Osteoblast (primary cell): ENCODE measurements at regions not wholly inside any gene's neighbourhood (a gene's known extent, or its start where the extent isn't known, plus 50 kb on each side); places are given as distances from the start of the nearest gene placed in this dataset.

Experiments
- DNase-seq: peaks from one replicate; pipeline ENCODE4 v3.0.0; 2011; ENCODE audit warnings: low spot score, mixed read lengths; ENCODE audit not compliant: insufficient read length; ENCODE audit errors: missing footprints
- H2AFZ ChIP-seq: 2 replicates; pipeline ENCODE4 v1.6.0; 2011; ENCODE audit warnings: mild to moderate bottlenecking, low read length
- H3K27ac ChIP-seq: 2 replicates; pipeline ENCODE4 v1.5.1; 2011; ENCODE audit warnings: mild to moderate bottlenecking, low read depth, low read length, moderate library complexity
- H3K27me3 ChIP-seq: 2 replicates; pipeline ENCODE4 v1.6.0; 2012; ENCODE audit warnings: mild to moderate bottlenecking, control low read depth, inconsistent platforms, low read length, moderate library complexity; ENCODE audit not compliant: insufficient read depth
- H3K36me3 ChIP-seq: 2 replicates; pipeline ENCODE4 v1.5.1; 2011; ENCODE audit warnings: mild to moderate bottlenecking, low read length, control low read depth, moderate library complexity; ENCODE audit not compliant: insufficient read depth
- H3K4me1 ChIP-seq: 2 replicates; pipeline ENCODE4 v1.5.1; 2011; ENCODE audit warnings: mild to moderate bottlenecking, low read length, control low read depth, moderate library complexity; ENCODE audit not compliant: insufficient read depth
- H3K4me2 ChIP-seq: 2 replicates; pipeline ENCODE4 v1.6.0; 2011; ENCODE audit warnings: mild to moderate bottlenecking, low read length; ENCODE audit not compliant: insufficient read depth
- H3K4me3 ChIP-seq: fragments of 200-600 bp; sonication (generic); 3 replicates; pipeline ENCODE4 v1.5.1; 2012; ENCODE audit warnings: mild to moderate bottlenecking, low read length, inconsistent platforms; ENCODE audit not compliant: insufficient read depth
- H3K79me2 ChIP-seq: 2 replicates; pipeline ENCODE4 v1.6.0; 2012; ENCODE audit warnings: mild to moderate bottlenecking, low read length, control low read depth, inconsistent platforms; ENCODE audit not compliant: insufficient read depth
- H3K9me3 ChIP-seq: 2 replicates; pipeline ENCODE4 v1.5.1; 2011; ENCODE audit warnings: low read depth, low read length, control low read depth
- H4K20me1 ChIP-seq: 2 replicates; pipeline ENCODE4 v1.6.0; 2012; ENCODE audit warnings: mild to moderate bottlenecking, low read length, control low read depth; ENCODE audit not compliant: insufficient read depth
- TF ChIP-seq, protein P1 (sequence below): IDR thresholded peaks from 2 replicates; pipeline ENCODE4 v1.5.1; 2011; ENCODE audit warnings: mild to moderate bottlenecking, low read depth, low read length, moderate library complexity; ENCODE audit errors: extremely low read depth

DNA sequence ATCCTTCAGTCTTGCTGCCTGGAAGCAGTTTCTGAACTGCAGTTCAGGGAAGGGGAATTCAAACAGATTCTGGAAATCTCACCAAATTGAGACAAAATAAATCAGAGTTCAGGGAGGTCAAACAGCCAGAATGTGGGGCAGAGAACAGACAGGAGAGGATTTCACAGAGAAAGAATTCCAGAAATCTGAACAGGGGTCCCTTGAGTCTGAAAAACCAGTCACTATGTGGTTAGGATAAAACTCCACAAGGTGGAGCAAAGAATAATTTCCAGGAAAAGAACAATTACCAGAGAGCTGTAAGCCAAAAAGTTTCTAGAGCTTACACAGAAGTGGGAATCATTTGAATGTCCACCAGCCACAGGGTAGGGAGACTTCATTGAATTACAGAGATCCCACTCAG lies 84.7 kb downstream of the URB2 start:
- Histone ChIP-seq H2AFZ (peak overlapping the region; percentile 29), H4K20me1 (no peaks in the 10 kb centered on the region), H3K4me2 (no peak overlapping the region), H3K79me2 (no peaks in the 10 kb centered on the region), H3K36me3 (no peaks in the 10 kb centered on the region), H3K27ac (no peak overlapping the region), H3K4me3 (no peak overlapping the region), H3K9me3 (no peaks in the 10 kb centered on the region), H3K4me1 (peaks cover 3% of the 10 kb centered on the region), H3K27me3 (no peaks in the 10 kb centered on the region)
- TF ChIP-seq, protein P1, sequence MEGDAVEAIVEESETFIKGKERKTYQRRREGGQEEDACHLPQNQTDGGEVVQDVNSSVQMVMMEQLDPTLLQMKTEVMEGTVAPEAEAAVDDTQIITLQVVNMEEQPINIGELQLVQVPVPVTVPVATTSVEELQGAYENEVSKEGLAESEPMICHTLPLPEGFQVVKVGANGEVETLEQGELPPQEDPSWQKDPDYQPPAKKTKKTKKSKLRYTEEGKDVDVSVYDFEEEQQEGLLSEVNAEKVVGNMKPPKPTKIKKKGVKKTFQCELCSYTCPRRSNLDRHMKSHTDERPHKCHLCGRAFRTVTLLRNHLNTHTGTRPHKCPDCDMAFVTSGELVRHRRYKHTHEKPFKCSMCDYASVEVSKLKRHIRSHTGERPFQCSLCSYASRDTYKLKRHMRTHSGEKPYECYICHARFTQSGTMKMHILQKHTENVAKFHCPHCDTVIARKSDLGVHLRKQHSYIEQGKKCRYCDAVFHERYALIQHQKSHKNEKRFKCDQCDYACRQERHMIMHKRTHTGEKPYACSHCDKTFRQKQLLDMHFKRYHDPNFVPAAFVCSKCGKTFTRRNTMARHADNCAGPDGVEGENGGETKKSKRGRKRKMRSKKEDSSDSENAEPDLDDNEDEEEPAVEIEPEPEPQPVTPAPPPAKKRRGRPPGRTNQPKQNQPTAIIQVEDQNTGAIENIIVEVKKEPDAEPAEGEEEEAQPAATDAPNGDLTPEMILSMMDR, result peak; percentile 12
- DNase-seq, result peak; percentile 42

DNA sequence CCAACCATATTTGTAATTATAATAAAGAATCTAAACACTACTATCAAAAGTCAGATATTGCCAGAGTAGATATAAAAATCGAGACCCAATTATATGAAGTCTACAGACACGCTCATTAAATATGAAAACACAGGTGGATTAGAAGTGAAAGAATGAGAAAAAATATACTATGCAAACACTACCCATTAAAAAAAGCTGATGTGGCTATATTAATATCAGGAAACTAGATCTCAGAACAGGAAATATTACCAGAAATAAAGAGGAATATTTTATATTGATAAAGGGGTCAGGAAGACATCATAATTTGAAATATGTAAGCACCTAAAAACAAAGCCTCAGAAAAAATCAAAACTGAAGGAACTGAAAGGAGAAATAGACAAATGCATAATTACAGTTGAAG lies 88.3 kb downstream of the URB2 start:
- Histone ChIP-seq H3K36me3 (no peaks in the 10 kb centered on the region), H3K27me3 (no peaks in the 10 kb centered on the region), H3K4me3 (no peak overlapping the region), H3K4me2 (no peak overlapping the region), H4K20me1 (no peaks in the 10 kb centered on the region), H3K9me3 (no peaks in the 10 kb centered on the region), H3K27ac (no peak overlapping the region), H2AFZ (no peak overlapping the region), H3K4me1 (peaks cover 3% of the 10 kb centered on the region), H3K79me2 (no peaks in the 10 kb centered on the region)
- DNase-seq, result no peak
- TF ChIP-seq, protein P1, result no peak

DNA sequence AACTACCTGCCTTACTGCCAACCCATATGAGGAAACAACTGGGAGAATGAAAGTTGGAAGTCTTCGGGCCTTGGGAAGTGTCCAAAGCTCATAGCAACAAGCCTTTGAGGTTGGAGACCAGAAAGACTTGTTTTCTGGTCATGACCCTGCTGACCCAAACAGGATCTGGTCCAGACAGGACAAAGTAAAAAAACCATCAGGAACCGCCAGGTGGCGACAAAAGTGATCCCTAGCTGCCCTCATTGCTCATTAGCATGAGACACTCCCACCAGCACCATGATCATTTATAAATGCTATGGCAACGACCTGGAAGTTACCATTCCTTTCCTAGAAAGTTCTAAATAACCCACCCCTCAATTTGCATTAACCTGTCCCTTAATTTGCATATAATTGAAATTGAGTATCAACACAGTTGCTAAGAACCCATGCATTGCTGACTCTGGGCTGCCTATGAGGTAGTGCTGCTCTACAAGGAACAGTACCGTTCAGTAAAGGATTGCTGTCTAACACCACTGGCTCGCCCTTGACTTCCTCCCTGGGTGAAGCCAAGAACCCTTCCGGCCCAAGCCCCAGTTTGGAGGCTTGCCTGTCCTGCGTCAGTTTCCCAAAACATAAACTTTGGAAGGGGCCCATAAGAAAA lies 89.0 kb downstream of the URB2 start:
- H2AFZ ChIP-seq, result no peak overlapping the region
- no peak overlapping the region for H3K27ac ChIP-seq
- no peak for DNase-seq

DNA sequence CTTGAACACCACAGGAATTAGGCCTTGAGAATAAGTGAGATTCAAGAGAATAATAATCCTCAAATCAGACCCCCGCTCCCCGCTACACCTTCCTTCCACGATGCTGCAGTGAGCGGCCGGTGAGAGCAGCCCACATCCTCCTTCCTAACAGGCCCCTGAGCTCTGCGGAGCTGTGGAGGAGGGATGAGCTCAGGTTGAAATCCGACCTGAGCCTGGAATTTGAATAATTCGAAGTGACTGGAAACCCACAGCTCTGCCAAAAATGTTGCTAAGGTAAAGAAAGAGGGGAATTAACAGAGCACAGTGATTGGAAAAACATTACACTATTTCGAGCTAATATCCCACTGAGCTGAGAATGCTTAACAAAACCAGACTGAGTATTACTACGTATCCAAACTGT lies 90.0 kb downstream of the URB2 start:
- no peak overlapping the region for H3K4me2 ChIP-seq
- H4K20me1 ChIP-seq, result no peaks in the 10 kb centered on the region
- TF ChIP-seq, protein P1, result no peak
- H2AFZ ChIP-seq, result peak overlapping the region; percentile 9
- H3K36me3 ChIP-seq, result no peaks in the 10 kb centered on the region
- no peaks in the 10 kb centered on the region for H3K27me3 ChIP-seq
- no peaks in the 10 kb centered on the region for H3K9me3 ChIP-seq
- DNase-seq, result peak; percentile 35
- H3K79me2 ChIP-seq, result no peaks in the 10 kb centered on the region
- no peak overlapping the region for H3K4me3 ChIP-seq
- no peaks in the 10 kb centered on the region for H3K4me1 ChIP-seq
- no peak overlapping the region for H3K27ac ChIP-seq

More for the DNA sequence above, 89.0 kb downstream of the URB2 start:
- Histone ChIP-seq H4K20me1 (no peaks in the 10 kb centered on the region), H3K9me3 (no peaks in the 10 kb centered on the region), H3K4me3 (no peak overlapping the region), H3K79me2 (no peaks in the 10 kb centered on the region), H3K27me3 (no peaks in the 10 kb centered on the region), H3K4me1 (peaks cover 3% of the 10 kb centered on the region), H3K4me2 (no peak overlapping the region), H3K36me3 (no peaks in the 10 kb centered on the region)
- TF ChIP-seq, protein P1, result peak; percentile 65
